ENCODE measurements at regions not wholly inside any gene's neighbourhood (a gene's known extent, or its start where the extent isn't known, plus 50 kb on each side); places are given as distances from the start of the nearest gene placed in this dataset.

GRCh38 chr21:35208810-35209517 lies 159.9 kb upstream of the RUNX1 start:
- no peak for TF ChIP-seq EZH2phosphoT487 (IDR thresholded peaks at IDR 0.05; ENCODE audit: borderline replicate concordance, low read length)
- TF ChIP-seq CTCF (IDR thresholded peaks at IDR 0.05; ENCODE audit: low read depth, low read length, poor library complexity, severe bottlenecking): no peak

Measured in DOHH2 (cell line).